ENCODE measurements at regions not wholly inside any gene's neighbourhood (a gene's known extent, or its start where the extent isn't known, plus 50 kb on each side); places are given as distances from the start of the nearest gene placed in this dataset.

GRCh38 chr9:109728686-109729300, 51.2 kb upstream of the PALM2AKAP2 start:
- no peak for TF ChIP-seq CTCF (IDR thresholded peaks at IDR 0.05)
- TF ChIP-seq POLR2A (IDR thresholded peaks at IDR 0.05) = no peak

Data from esophagus squamous epithelium (tissue), 4 donors.